ENCODE measurements at regions not wholly inside any gene's neighbourhood (a gene's known extent, or its start where the extent isn't known, plus 50 kb on each side); places are given as distances from the start of the nearest gene placed in this dataset.

- no peak for TF ChIP-seq CTCF (IDR thresholded peaks at IDR 0.05; ENCODE audit: borderline replicate concordance, extremely low read depth, low read length, poor library complexity, severe bottlenecking)
- TF ChIP-seq EZH2 (IDR thresholded peaks at IDR 0.05; ENCODE audit: borderline replicate concordance, low read depth, low read length, severe bottlenecking): no peak
- Histone ChIP-seq H3K9me3 (ENCODE audit: insufficient read depth, low read length, severe bottlenecking) (no peaks in the 10 kb centered on the region), H3K27me3 (ENCODE audit: insufficient read depth, low read length, poor library complexity) (no peaks in the 10 kb centered on the region), H4K20me1 (ENCODE audit: insufficient read depth, low read length) (no peaks in the 10 kb centered on the region), H3K4me1 (ENCODE audit: insufficient read depth, low read length) (peaks cover 6% of the 10 kb centered on the region; the same call in 1 of the 2 replicates), H3K4me3 (ENCODE audit: low read depth in 1 of 2, low read length in 2 of 2) (no peak overlapping the region), H3K9ac (ENCODE audit: low read depth, low read length) (no peak overlapping the region), H3K4me2 (ENCODE audit: insufficient read depth, low read length) (no peak overlapping the region), H2AFZ (ENCODE audit: low read depth, low read length) (no peak overlapping the region), H3K79me2 (ENCODE audit: insufficient read depth, low read length) (no peaks in the 10 kb centered on the region), H3K27ac (ENCODE audit: low read length) (no peak overlapping the region), H3K36me3 (ENCODE audit: insufficient read depth, low read length) (peaks cover 13% of the 10 kb centered on the region; the same call in 1 of the 2 replicates)
- no peak for ATAC-seq (ENCODE audit: insufficient read depth, low read depth)
- no peak for DNase-seq
Measured at GRCh38 chr2:177326005-177326404, 61.5 kb upstream of the NFE2L2 start.

GRCh38 chr2:177326591-177326990 is 62.1 kb upstream of the NFE2L2 start:
- TF ChIP-seq CTCF (IDR thresholded peaks at IDR 0.05; ENCODE audit: borderline replicate concordance, extremely low read depth, low read length, poor library complexity, severe bottlenecking) (no peak), EZH2 (IDR thresholded peaks at IDR 0.05; ENCODE audit: borderline replicate concordance, low read depth, low read length, severe bottlenecking) (no peak)
- Histone ChIP-seq H3K36me3 (ENCODE audit: insufficient read depth, low read length) (peaks cover 13% of the 10 kb centered on the region; the same call in 1 of the 2 replicates), H4K20me1 (ENCODE audit: insufficient read depth, low read length) (no peaks in the 10 kb centered on the region), H3K4me2 (ENCODE audit: insufficient read depth, low read length) (no peak overlapping the region), H3K79me2 (ENCODE audit: insufficient read depth, low read length) (no peaks in the 10 kb centered on the region), H3K9ac (ENCODE audit: low read depth, low read length) (no peak overlapping the region), H3K27ac (ENCODE audit: low read length) (no peak overlapping the region), H3K4me1 (ENCODE audit: insufficient read depth, low read length) (peaks cover 6% of the 10 kb centered on the region; the same call in 1 of the 2 replicates), H3K9me3 (ENCODE audit: insufficient read depth, low read length, severe bottlenecking) (no peaks in the 10 kb centered on the region), H3K27me3 (ENCODE audit: insufficient read depth, low read length, poor library complexity) (no peaks in the 10 kb centered on the region), H2AFZ (ENCODE audit: low read depth, low read length) (no peak overlapping the region), H3K4me3 (ENCODE audit: low read depth in 1 of 2, low read length in 2 of 2) (no peak overlapping the region)
- DNase-seq (no peak), ATAC-seq (ENCODE audit: insufficient read depth, low read depth) (no peak)

GRCh38 chr2:177327009-177327408 is 62.5 kb upstream of the NFE2L2 start:
- TF ChIP-seq EZH2 (IDR thresholded peaks at IDR 0.05; ENCODE audit: borderline replicate concordance, low read depth, low read length, severe bottlenecking) (no peak), CTCF (IDR thresholded peaks at IDR 0.05; ENCODE audit: borderline replicate concordance, extremely low read depth, low read length, poor library complexity, severe bottlenecking) (no peak)
- no peaks in the 10 kb centered on the region for H3K9me3 ChIP-seq (ENCODE audit: insufficient read depth, low read length, severe bottlenecking)
- H3K79me2 ChIP-seq (ENCODE audit: insufficient read depth, low read length): no peaks in the 10 kb centered on the region
- H3K4me2 ChIP-seq (ENCODE audit: insufficient read depth, low read length): no peak overlapping the region
- no peak overlapping the region for H3K9ac ChIP-seq (ENCODE audit: low read depth, low read length)
- H2AFZ ChIP-seq (ENCODE audit: low read depth, low read length): no peak overlapping the region
- peaks cover 10% of the 10 kb centered on the region for H3K4me1 ChIP-seq (ENCODE audit: insufficient read depth, low read length)
- H3K4me3 ChIP-seq (ENCODE audit: low read depth in 1 of 2, low read length in 2 of 2): no peak overlapping the region
- no peak overlapping the region for H3K27ac ChIP-seq (ENCODE audit: low read length)
- DNase-seq (no peak), ATAC-seq (ENCODE audit: insufficient read depth, low read depth) (peak; percentile 59; the same call in 2 of the 3 replicates)
- peaks cover 13% of the 10 kb centered on the region; the same call in 1 of the 2 replicates for H3K36me3 ChIP-seq (ENCODE audit: insufficient read depth, low read length)
- H3K27me3 ChIP-seq (ENCODE audit: insufficient read depth, low read length, poor library complexity): no peaks in the 10 kb centered on the region
- no peaks in the 10 kb centered on the region for H4K20me1 ChIP-seq (ENCODE audit: insufficient read depth, low read length)

GRCh38 chr2:177328056-177328455 is 63.5 kb upstream of the NFE2L2 start:
- Histone ChIP-seq H3K36me3 (ENCODE audit: insufficient read depth, low read length) (peaks cover 6% of the 10 kb centered on the region; the same call in 1 of the 2 replicates), H3K79me2 (ENCODE audit: insufficient read depth, low read length) (no peaks in the 10 kb centered on the region), H3K27me3 (ENCODE audit: insufficient read depth, low read length, poor library complexity) (no peaks in the 10 kb centered on the region), H3K27ac (ENCODE audit: low read length) (no peak overlapping the region), H3K4me3 (ENCODE audit: low read depth in 1 of 2, low read length in 2 of 2) (no peak overlapping the region), H3K9ac (ENCODE audit: low read depth, low read length) (no peak overlapping the region), H3K4me1 (ENCODE audit: insufficient read depth, low read length) (peaks cover 18% of the 10 kb centered on the region), H3K9me3 (ENCODE audit: insufficient read depth, low read length, severe bottlenecking) (no peaks in the 10 kb centered on the region), H3K4me2 (ENCODE audit: insufficient read depth, low read length) (no peak overlapping the region), H2AFZ (ENCODE audit: low read depth, low read length) (no peak overlapping the region), H4K20me1 (ENCODE audit: insufficient read depth, low read length) (no peaks in the 10 kb centered on the region)
- DNase-seq: no peak
- no peak for TF ChIP-seq CTCF (IDR thresholded peaks at IDR 0.05; ENCODE audit: borderline replicate concordance, extremely low read depth, low read length, poor library complexity, severe bottlenecking)
- no peak for TF ChIP-seq EZH2 (IDR thresholded peaks at IDR 0.05; ENCODE audit: borderline replicate concordance, low read depth, low read length, severe bottlenecking)
- ATAC-seq (ENCODE audit: insufficient read depth, low read depth): no peak
